T-cell (primary cell): ENCODE measurements at regions not wholly inside any gene's neighbourhood (a gene's known extent, or its start where the extent isn't known, plus 50 kb on each side); places are given as distances from the start of the nearest gene placed in this dataset.

Experiments
- ATAC-seq, 4 experiments: fragments of 200-7000 bp in 3 of 4; fragments of 150-1000 bp in 1 of 4; cut with Tn5 transposase; replicated peaks in 1 of 4; 1 replicate in 3 of 4; 2 replicates in 1 of 4; pipeline ENCODE4 v1.10.0; 2021; ENCODE audit warnings: moderate library complexity in 3 of 4, mild to moderate bottlenecking in 2 of 4, moderate number of reproducible peaks in 1 of 4
- CTCF ChIA-PET, 2 donors: fragments of 300-600 bp; sonication (Branson Sonifier 250); formaldehyde crosslinking; loops; one replicate each; lab custom pipeline; 2022; ENCODE audit warnings: antibody characterized with exemption in 2 of 2; lab: Charles Lee
- POLR2A ChIA-PET, 2 donors: fragments of 300-600 bp; sonication (Branson Sonifier 250); formaldehyde crosslinking; loops; one replicate each; lab custom pipeline; 2022; ENCODE audit warnings: antibody characterized with exemption in 2 of 2; lab: Charles Lee
- DNase-seq, 35 experiments: peaks; one replicate each; pipeline versions ENCODE4 v3.0.0 to v3.0.0-alpha.2; 2013 to 2023
- H3K27ac ChIP-seq: one replicate; pipeline ENCODE4 v1.5.1; 2013; ENCODE audit warnings: low read length
- H3K27me3 ChIP-seq, 2 experiments: replicated peaks in 1 of 2; 1 replicate in 1 of 2; 2 replicates in 1 of 2; pipeline versions ENCODE4 v1.6.1 to v1.7.0; 2013; ENCODE audit warnings: low read length in 1 of 2, mixed read lengths in 1 of 2; ENCODE audit not compliant: control insufficient read depth in 2 of 2, insufficient read depth in 2 of 2; ENCODE audit errors: extremely low read depth in 1 of 2
- H3K36me3 ChIP-seq, 2 donors: 1 replicate in 1 of 2; 2 replicates in 1 of 2; pipeline versions ENCODE4 v1.6.1 to v1.7.0; 2013; ENCODE audit warnings: low read length in 1 of 2; ENCODE audit not compliant: control insufficient read depth in 2 of 2, insufficient read depth in 1 of 2; ENCODE audit errors: extremely low read depth in 1 of 2
- H3K4me1 ChIP-seq, 2 experiments: 1 replicate in 1 of 2; 2 replicates in 1 of 2; pipeline versions ENCODE4 v1.6.1 to v1.7.0; 2013; ENCODE audit warnings: low read length in 2 of 2, mixed read lengths in 1 of 2; ENCODE audit not compliant: insufficient read depth in 2 of 2, control insufficient read depth in 1 of 2; ENCODE audit errors: extremely low read depth in 1 of 2
- H3K4me3 ChIP-seq, 2 donors: 1 replicate in 1 of 2; 2 replicates in 1 of 2; pipeline versions ENCODE4 v1.5.1 to v1.7.0; 2013; ENCODE audit warnings: mild to moderate bottlenecking in 2 of 2, low read length in 1 of 2, moderate library complexity in 1 of 2; ENCODE audit not compliant: control insufficient read depth in 1 of 2; ENCODE audit errors: extremely low read depth in 1 of 2
- H3K9me3 ChIP-seq: 2 replicates; pipeline ENCODE4 v1.7.0; 2013
- H3K27ac Mint-ChIP-seq, 2 donors: one replicate each; pipeline ENCODE4 v1.8.0; 2020 to 2021; ENCODE audit warnings: mild to moderate bottlenecking in 2 of 2, mixed read lengths in 2 of 2
- H3K27me3 Mint-ChIP-seq, 2 donors: one replicate each; pipeline ENCODE4 v1.8.0; 2021 to 2022; ENCODE audit warnings: mixed read lengths in 2 of 2
- H3K36me3 Mint-ChIP-seq: one replicate; pipeline ENCODE4 v1.8.0; 2021; ENCODE audit warnings: mixed read lengths
- H3K4me1 Mint-ChIP-seq, 3 donors: one replicate each; pipeline ENCODE4 v1.8.0; 2020 to 2022; ENCODE audit warnings: mixed read lengths in 3 of 3, mild to moderate bottlenecking in 1 of 3
- H3K4me3 Mint-ChIP-seq, 3 donors: one replicate each; pipeline ENCODE4 v1.8.0; 2020 to 2022; ENCODE audit warnings: mild to moderate bottlenecking in 3 of 3, mixed read lengths in 3 of 3, moderate library complexity in 3 of 3
- H3K9me3 Mint-ChIP-seq, 3 donors: one replicate each; pipeline ENCODE4 v1.8.0; 2020 to 2022; ENCODE audit warnings: mixed read lengths in 3 of 3
- WGBS: methylation state at CpG from one replicate; pipeline ENCODE4 v1.1.5; 2013; ENCODE audit warnings: missing lambda C conversion rate; ENCODE audit not compliant: insufficient coverage; 5-methylcytosine and 5-hydroxymethylcytosine counted together

GRCh38 chr12:125314051-125314755 lies 249.0 kb downstream of the AACS start:
- Mint-ChIP-seq H3K27me3 (peaks cover 13% of the 10 kb centered on the region in 2 donors), H3K36me3 (no peaks in the 10 kb centered on the region), H3K27ac (no peak overlapping the region), H3K4me3 (no peak overlapping the region), H3K9me3 (peaks cover 0 to 6% (median under 1%) of the 10 kb centered on the region in 3 donors), H3K4me1 (no peaks in the 10 kb centered on the region)
- Histone ChIP-seq H3K4me1 (no peaks in the 10 kb centered on the region), H3K9me3 (no peaks in the 10 kb centered on the region), H3K4me3 (no peak overlapping the region), H3K27ac (no peak overlapping the region), H3K36me3 (no peaks in the 10 kb centered on the region), H3K27me3 (peaks cover 0 to 21% of the 10 kb centered on the region in 2 experiments)
- ChIA-PET POLR2A (no interaction called here), CTCF (no interaction called here)
- DNase-seq (no peak), ATAC-seq (no peak)
- WGBS, result 42% methylated on average over 15 of the region's 22 CpGs

GRCh38 chr12:125315771-125316170 lies 250.5 kb downstream of the AACS start:
- H3K9me3 Mint-ChIP-seq, result peaks cover 0 to 4% (median 0%) of the 10 kb centered on the region in 3 donors
- no peak for ATAC-seq

GRCh38 chr12:125320177-125320576 lies 254.9 kb downstream of the AACS start:
- Histone ChIP-seq H3K9me3 (no peaks in the 10 kb centered on the region), H3K4me3 (no peak overlapping the region), H3K27ac (no peak overlapping the region), H3K4me1 (no peaks in the 10 kb centered on the region), H3K36me3 (no peaks in the 10 kb centered on the region), H3K27me3 (peaks cover 0 to 20% of the 10 kb centered on the region in 2 experiments)
- no peak for ATAC-seq
- ChIA-PET POLR2A (no interaction called here), CTCF (no interaction called here)
- WGBS, result 81% methylated on average over 3 of the region's 6 CpGs
- Mint-ChIP-seq H3K27me3 (peaks cover 3 to 6% of the 10 kb centered on the region in 2 donors), H3K9me3 (peaks cover 0 to 8% (median 0%) of the 10 kb centered on the region in 3 donors), H3K27ac (no peak overlapping the region), H3K4me3 (no peak overlapping the region), H3K4me1 (no peaks in the 10 kb centered on the region), H3K36me3 (no peaks in the 10 kb centered on the region)
- DNase-seq, result no peak

More at GRCh38 chr12:125315771-125316170, 250.5 kb downstream of the AACS start:
- WGBS, result 50% methylated on average over 1 of the region's 1 CpG
- no peak overlapping the region for H3K4me3 Mint-ChIP-seq
- POLR2A ChIA-PET, result no interaction called here
- Histone ChIP-seq H3K27ac (no peak overlapping the region), H3K4me1 (no peaks in the 10 kb centered on the region), H3K36me3 (no peaks in the 10 kb centered on the region), H3K9me3 (no peaks in the 10 kb centered on the region), H3K27me3 (peaks cover 0 to 22% of the 10 kb centered on the region in 2 experiments), H3K4me3 (no peak overlapping the region)
- no peak for DNase-seq
- H3K36me3 Mint-ChIP-seq, result no peaks in the 10 kb centered on the region
- H3K4me1 Mint-ChIP-seq, result no peaks in the 10 kb centered on the region
- CTCF ChIA-PET, result no interaction called here
- H3K27ac Mint-ChIP-seq, result no peak overlapping the region
- H3K27me3 Mint-ChIP-seq, result peaks cover 13% of the 10 kb centered on the region in 2 donors

- H3K36me3 ChIP-seq, result no peaks in the 10 kb centered on the region
- Mint-ChIP-seq H3K4me3 (no peak overlapping the region), H3K27me3 (peaks cover 24 to 27% of the 10 kb centered on the region in 2 donors), H3K9me3 (peaks cover 0 to 11% (median 7%) of the 10 kb centered on the region in 3 donors), H3K4me1 (no peaks in the 10 kb centered on the region), H3K27ac (no peak overlapping the region), H3K36me3 (no peaks in the 10 kb centered on the region)
- no peak overlapping the region for H3K4me3 ChIP-seq
- no peak overlapping the region for H3K27ac ChIP-seq
- ChIA-PET CTCF (no interaction called here), POLR2A (no interaction called here)
- H3K4me1 ChIP-seq, result no peaks in the 10 kb centered on the region
- 76% methylated on average over 5 of the region's 9 CpGs for WGBS
- H3K9me3 ChIP-seq, result no peaks in the 10 kb centered on the region
- no peak for DNase-seq
- no peak for ATAC-seq
- H3K27me3 ChIP-seq, result peaks cover 3 to 27% of the 10 kb centered on the region in 2 experiments
Measured at GRCh38 chr12:125324861-125325490, 259.7 kb downstream of the AACS start.

- no peak overlapping the region for H3K27ac Mint-ChIP-seq
Measured at GRCh38 chr12:125329239-125330102, 264.2 kb downstream of the AACS start.

GRCh38 chr12:125330645-125331341 lies 265.6 kb downstream of the AACS start:
- Histone ChIP-seq H3K27me3 (peaks cover 10 to 43% of the 10 kb centered on the region in 2 experiments), H3K27ac (no peak overlapping the region), H3K36me3 (no peaks in the 10 kb centered on the region), H3K9me3 (no peaks in the 10 kb centered on the region), H3K4me1 (peaks cover 0 to 4% of the 10 kb centered on the region in 2 experiments), H3K4me3 (no peak overlapping the region)
- no peak overlapping the region for H3K27ac Mint-ChIP-seq
- 9% methylated on average over 16 of the region's 30 CpGs for WGBS
- ChIA-PET POLR2A (no interaction called here), CTCF (no interaction called here)
- peaks cover 0 to 7% (median 7%) of the 10 kb centered on the region in 3 donors for H3K9me3 Mint-ChIP-seq
- no peaks in the 10 kb centered on the region for H3K4me1 Mint-ChIP-seq
- ATAC-seq (peak; percentile 26 to 53 (median 42)), DNase-seq (peak in 21 of 35 experiments; percentile 2 to 33 (median 17))
- H3K36me3 Mint-ChIP-seq, result no peaks in the 10 kb centered on the region
- H3K27me3 Mint-ChIP-seq, result peaks cover 51 to 54% of the 10 kb centered on the region in 2 donors
- H3K4me3 Mint-ChIP-seq, result no peak overlapping the region

More at GRCh38 chr12:125329239-125330102, 264.2 kb downstream of the AACS start:
- Histone ChIP-seq H3K4me3 (no peak overlapping the region), H3K36me3 (no peaks in the 10 kb centered on the region), H3K27ac (no peak overlapping the region), H3K9me3 (no peaks in the 10 kb centered on the region), H3K27me3 (peaks cover 10 to 43% of the 10 kb centered on the region in 2 experiments), H3K4me1 (peaks cover 0 to 4% of the 10 kb centered on the region in 2 experiments)
- Mint-ChIP-seq H3K4me3 (peak overlapping the region in 1 of 3 donors; percentile 9), H3K9me3 (peaks cover 0 to 7% (median 7%) of the 10 kb centered on the region in 3 donors), H3K36me3 (no peaks in the 10 kb centered on the region), H3K4me1 (no peaks in the 10 kb centered on the region), H3K27me3 (peaks cover 46 to 51% of the 10 kb centered on the region in 2 donors)
- no peak for DNase-seq
- ATAC-seq, result no peak
- POLR2A ChIA-PET, result no interaction called here
- 74% methylated on average over 9 of the region's 16 CpGs for WGBS
- CTCF ChIA-PET, result no interaction called here
